ENCODE measurements at regions not wholly inside any gene's neighbourhood (a gene's known extent, or its start where the extent isn't known, plus 50 kb on each side); places are given as distances from the start of the nearest gene placed in this dataset.

DNA sequence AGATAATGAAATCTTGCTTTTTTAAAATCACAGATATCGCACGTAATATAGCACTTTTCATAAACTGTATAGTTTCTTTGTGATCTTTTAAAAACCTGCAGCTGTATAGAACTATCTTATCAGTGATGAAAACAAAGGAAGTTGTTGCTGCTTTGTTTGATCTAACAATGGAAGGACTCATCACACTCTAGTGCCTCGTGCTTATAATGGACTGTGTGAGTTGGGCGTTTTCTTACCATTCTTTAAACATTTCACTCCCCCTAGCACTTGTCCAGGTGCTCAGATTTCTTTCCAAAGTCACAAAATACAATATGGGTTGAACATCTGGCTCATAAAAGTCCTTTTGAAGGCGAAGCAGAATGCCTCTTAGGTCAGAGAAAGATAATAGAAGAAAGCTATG is 94.8 kb upstream of the SPATS2L start:
- no TSS peak for BruUV-seq (replicated peaks)
- no peaks in the 10 kb centered on the region for H3K9me3 ChIP-seq (ENCODE audit: low read depth, low read length, poor library complexity, severe bottlenecking)
- no peaks in the 10 kb centered on the region for H3K4me1 ChIP-seq (ENCODE audit: insufficient read depth, low read length, poor library complexity, severe bottlenecking)
- ChIA-PET CTCF (no interaction called here), POLR2A (ENCODE audit: low non-redundant PET) (no interaction called here)
- H3K4me3 ChIP-seq (ENCODE audit: low read depth, low read length, poor library complexity, severe bottlenecking), result no peak overlapping the region
- no peaks in the 10 kb centered on the region for H3K27me3 ChIP-seq (replicated peaks; ENCODE audit: insufficient read depth, low read depth, low read length, poor library complexity)
- no peak for DNase-seq (ENCODE audit: low spot score)
- intact Hi-C loops (cut with micrococcal nuclease; ENCODE audit: unreplicated experiment), result no loop called here
- H3K36me3 ChIP-seq (ENCODE audit: insufficient read depth, low read length, poor library complexity, severe bottlenecking), result no peaks in the 10 kb centered on the region
- no peak for TF ChIP-seq EZH2 (IDR thresholded peaks at IDR 0.05; ENCODE audit: borderline replicate concordance, low read depth, low read length, poor library complexity, severe bottlenecking)
- TF ChIP-seq, protein P1, sequence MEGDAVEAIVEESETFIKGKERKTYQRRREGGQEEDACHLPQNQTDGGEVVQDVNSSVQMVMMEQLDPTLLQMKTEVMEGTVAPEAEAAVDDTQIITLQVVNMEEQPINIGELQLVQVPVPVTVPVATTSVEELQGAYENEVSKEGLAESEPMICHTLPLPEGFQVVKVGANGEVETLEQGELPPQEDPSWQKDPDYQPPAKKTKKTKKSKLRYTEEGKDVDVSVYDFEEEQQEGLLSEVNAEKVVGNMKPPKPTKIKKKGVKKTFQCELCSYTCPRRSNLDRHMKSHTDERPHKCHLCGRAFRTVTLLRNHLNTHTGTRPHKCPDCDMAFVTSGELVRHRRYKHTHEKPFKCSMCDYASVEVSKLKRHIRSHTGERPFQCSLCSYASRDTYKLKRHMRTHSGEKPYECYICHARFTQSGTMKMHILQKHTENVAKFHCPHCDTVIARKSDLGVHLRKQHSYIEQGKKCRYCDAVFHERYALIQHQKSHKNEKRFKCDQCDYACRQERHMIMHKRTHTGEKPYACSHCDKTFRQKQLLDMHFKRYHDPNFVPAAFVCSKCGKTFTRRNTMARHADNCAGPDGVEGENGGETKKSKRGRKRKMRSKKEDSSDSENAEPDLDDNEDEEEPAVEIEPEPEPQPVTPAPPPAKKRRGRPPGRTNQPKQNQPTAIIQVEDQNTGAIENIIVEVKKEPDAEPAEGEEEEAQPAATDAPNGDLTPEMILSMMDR (conservative IDR thresholded peaks at IDR 0.05; ENCODE audit: low read depth, low read length), result no peak
- H3K27ac ChIP-seq (ENCODE audit: low read depth, low read length, poor library complexity, severe bottlenecking), result no peak overlapping the region

DNA sequence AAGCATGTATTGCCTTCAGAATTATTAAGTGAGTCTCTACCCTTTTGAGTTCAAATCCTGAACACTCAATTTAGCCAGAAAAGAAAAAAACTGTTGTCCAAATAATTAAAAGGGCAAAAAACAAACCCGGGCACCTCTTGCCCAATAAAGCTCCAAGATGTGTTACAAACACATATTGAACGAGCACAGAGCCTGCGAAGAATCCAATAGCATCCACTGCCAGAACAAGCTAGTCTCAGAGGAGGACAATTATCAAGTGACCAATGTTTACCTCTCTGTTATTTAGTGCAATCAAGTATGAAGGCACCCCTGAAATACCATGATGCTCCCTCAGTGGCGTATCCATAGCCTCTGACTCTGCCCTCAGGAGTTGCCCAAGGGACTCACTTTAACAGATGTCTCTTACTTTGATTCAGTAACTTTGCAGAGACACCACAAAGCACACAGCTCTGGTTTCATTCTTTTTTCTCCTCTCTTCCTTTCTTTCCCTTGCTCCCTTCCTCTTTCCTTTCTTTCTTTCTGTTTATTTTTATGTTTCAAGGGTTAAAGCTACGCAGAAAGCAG is 93.5 kb upstream of the SPATS2L start:
- ChIA-PET CTCF (interaction anchor here (0.8 kb wide), 1 partner anchor 228 kb away, joined by 8 read pairs; no protein-coding TSS in a partner anchor), POLR2A (ENCODE audit: low non-redundant PET) (no interaction called here)
- TF ChIP-seq, protein P1 (conservative IDR thresholded peaks at IDR 0.05; ENCODE audit: low read depth, low read length), result no peak
- no peak for TF ChIP-seq EZH2 (IDR thresholded peaks at IDR 0.05; ENCODE audit: borderline replicate concordance, low read depth, low read length, poor library complexity, severe bottlenecking)
- no peak for DNase-seq (ENCODE audit: low spot score)
- no peaks in the 10 kb centered on the region for H3K9me3 ChIP-seq (ENCODE audit: low read depth, low read length, poor library complexity, severe bottlenecking)
- no peaks in the 10 kb centered on the region for H3K36me3 ChIP-seq (ENCODE audit: insufficient read depth, low read length, poor library complexity, severe bottlenecking)
- H3K27me3 ChIP-seq (replicated peaks; ENCODE audit: insufficient read depth, low read depth, low read length, poor library complexity), result no peaks in the 10 kb centered on the region
- H3K4me1 ChIP-seq (ENCODE audit: insufficient read depth, low read length, poor library complexity, severe bottlenecking), result no peaks in the 10 kb centered on the region
- intact Hi-C loops (cut with micrococcal nuclease; ENCODE audit: unreplicated experiment), result no loop called here
- no peak overlapping the region for H3K4me3 ChIP-seq (ENCODE audit: low read depth, low read length, poor library complexity, severe bottlenecking)
- no peak overlapping the region for H3K27ac ChIP-seq (ENCODE audit: low read depth, low read length, poor library complexity, severe bottlenecking)
- BruUV-seq (replicated peaks), result no TSS peak

DNA sequence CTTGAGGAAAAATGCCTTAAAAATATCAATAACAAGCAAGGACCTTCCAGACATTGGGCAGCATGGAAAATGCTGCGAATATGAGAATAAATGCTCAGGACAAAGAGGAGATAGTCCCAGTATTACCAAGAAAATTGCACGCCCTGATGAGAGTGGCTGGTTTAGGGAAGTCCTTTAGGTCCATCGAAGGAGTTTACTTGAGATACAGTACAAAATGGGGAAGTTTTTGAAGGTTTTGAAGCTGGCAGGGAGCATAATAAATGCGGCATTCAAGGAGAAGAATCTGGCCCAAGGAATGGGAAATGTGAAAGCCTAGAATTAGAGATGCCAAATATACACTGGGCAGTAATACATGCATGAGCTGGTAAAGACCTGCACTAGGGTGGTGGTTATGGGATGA is 90.2 kb upstream of the SPATS2L start:
- Histone ChIP-seq H3K36me3 (ENCODE audit: insufficient read depth, low read length, poor library complexity, severe bottlenecking) (no peaks in the 10 kb centered on the region), H3K4me3 (ENCODE audit: low read depth, low read length, poor library complexity, severe bottlenecking) (no peak overlapping the region), H3K4me1 (ENCODE audit: insufficient read depth, low read length, poor library complexity, severe bottlenecking) (no peaks in the 10 kb centered on the region), H3K9me3 (ENCODE audit: low read depth, low read length, poor library complexity, severe bottlenecking) (no peaks in the 10 kb centered on the region), H3K27ac (ENCODE audit: low read depth, low read length, poor library complexity, severe bottlenecking) (no peak overlapping the region), H3K27me3 (replicated peaks; ENCODE audit: insufficient read depth, low read depth, low read length, poor library complexity) (no peaks in the 10 kb centered on the region)
- ChIA-PET POLR2A (ENCODE audit: low non-redundant PET) (interaction anchor here (0.7 kb wide), 1 partner anchor 138 kb away, joined by 3 read pairs; no protein-coding TSS in a partner anchor), CTCF (no interaction called here)
- TF ChIP-seq, protein P1 (conservative IDR thresholded peaks at IDR 0.05; ENCODE audit: low read depth, low read length), result no peak
- TF ChIP-seq EZH2 (IDR thresholded peaks at IDR 0.05; ENCODE audit: borderline replicate concordance, low read depth, low read length, poor library complexity, severe bottlenecking), result no peak
- DNase-seq (ENCODE audit: low spot score), result no peak
- intact Hi-C loops (cut with micrococcal nuclease; ENCODE audit: unreplicated experiment), result no loop called here
- BruUV-seq (replicated peaks), result no TSS peak

Measured in A673 (cell line).